ENCODE measurements at regions not wholly inside any gene's neighbourhood (a gene's known extent, or its start where the extent isn't known, plus 50 kb on each side); places are given as distances from the start of the nearest gene placed in this dataset.

GRCh38 chr18:27699137-27699536 lies 477.8 kb downstream of the CDH2 start:
- in situ Hi-C loops (cut with HindIII; ENCODE audit: low sequenced_read_pairs) = no loop called here

GRCh38 chr18:27696148-27696547 lies 480.8 kb downstream of the CDH2 start:
- in situ Hi-C loops (cut with HindIII; ENCODE audit: low sequenced_read_pairs) = no loop called here

DNA sequence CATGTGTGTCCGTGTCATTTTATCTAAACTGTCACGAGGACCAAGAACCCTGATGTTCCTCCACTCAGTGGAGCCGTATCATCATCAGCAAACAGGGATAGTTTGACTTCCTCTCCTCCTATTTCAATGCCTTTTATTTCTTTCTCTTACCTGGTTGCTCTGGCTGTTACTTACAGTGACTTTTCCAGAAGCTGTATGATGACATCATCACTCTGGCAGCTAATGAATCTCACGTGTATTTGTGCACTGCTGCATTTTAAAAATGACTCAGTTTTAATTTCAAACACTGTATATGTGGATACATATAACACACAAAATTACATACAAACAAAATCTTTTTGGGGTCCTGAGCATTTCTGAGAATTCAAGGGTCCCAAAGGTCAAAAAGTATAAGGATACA lies 481.4 kb downstream of the CDH2 start:
- in situ Hi-C loops (cut with HindIII; ENCODE audit: low sequenced_read_pairs) = no loop called here

DNA sequence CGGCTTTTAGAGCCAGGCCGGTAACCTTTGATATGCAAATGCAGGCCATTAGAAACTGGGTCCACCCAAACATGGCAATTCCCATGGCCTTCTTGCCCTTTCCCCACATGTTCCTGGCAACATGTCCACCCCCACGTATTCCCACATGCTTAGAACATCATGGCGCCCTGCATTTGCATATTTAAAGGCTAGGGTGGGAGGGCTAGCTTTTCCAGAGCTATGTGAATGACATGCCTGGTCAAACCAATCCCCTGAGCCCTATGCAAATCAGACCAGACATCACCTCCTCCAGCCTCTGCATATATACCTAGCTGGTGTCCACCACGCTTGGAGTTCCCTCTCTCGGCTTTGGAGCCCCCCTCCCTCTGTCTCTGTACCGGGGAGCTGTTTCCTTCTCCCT lies 481.9 kb downstream of the CDH2 start:
- in situ Hi-C loops (cut with HindIII; ENCODE audit: low sequenced_read_pairs) = no loop called here

DNA sequence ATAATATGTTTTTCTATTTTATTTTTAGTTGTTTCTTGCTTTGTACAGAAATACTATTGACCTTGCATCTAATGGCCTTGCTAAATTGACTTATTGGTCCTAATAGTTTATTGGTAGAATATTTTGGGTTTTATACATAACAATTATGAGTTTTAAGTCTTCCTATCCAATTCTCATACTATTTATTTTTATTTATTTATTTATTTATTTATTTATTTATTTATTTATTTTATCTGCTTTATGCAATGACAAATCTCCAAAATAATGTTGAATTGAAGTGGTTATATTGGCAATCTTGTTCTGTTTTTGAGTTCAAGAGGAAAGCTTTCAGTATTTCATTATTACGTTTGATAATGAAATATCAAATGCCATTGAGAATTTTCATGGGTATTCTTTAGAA lies 488.3 kb downstream of the CDH2 start:
- in situ Hi-C loops (cut with HindIII; ENCODE audit: low sequenced_read_pairs) = no loop called here

- in situ Hi-C loops (cut with HindIII; ENCODE audit: low sequenced_read_pairs) = no loop called here
These were observed 489.5 kb downstream of the CDH2 start for GRCh38 chr18:27687351-27687979.

- in situ Hi-C loops (cut with HindIII; ENCODE audit: low sequenced_read_pairs) = no loop called here
These were observed 491.0 kb downstream of the CDH2 start for GRCh38 chr18:27685807-27686412.

GRCh38 chr18:27685091-27685490 lies 491.8 kb downstream of the CDH2 start:
- in situ Hi-C loops (cut with HindIII; ENCODE audit: low sequenced_read_pairs) = no loop called here

DNA sequence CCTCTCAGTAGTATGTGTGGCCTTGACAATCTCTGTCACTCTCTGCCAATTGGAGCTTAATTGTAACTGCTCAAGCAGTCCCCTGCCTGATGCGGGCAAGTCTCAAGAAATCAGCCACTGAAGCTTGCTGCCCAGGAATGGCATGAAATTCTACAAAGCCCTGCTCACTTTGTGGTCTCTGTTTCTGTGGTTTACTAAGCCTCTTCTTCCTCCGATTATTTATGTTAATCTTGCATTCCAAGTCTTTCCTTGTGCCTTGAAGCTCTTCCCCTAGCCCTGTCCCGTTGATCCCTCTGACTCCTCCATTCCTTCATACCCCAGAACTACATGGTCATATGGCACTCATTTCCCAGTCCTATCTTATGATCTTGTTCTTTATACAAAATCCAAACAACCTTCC lies 489.3 kb upstream of the CHST9 start:
- in situ Hi-C loops (cut with HindIII; ENCODE audit: low sequenced_read_pairs) = no loop called here

DNA sequence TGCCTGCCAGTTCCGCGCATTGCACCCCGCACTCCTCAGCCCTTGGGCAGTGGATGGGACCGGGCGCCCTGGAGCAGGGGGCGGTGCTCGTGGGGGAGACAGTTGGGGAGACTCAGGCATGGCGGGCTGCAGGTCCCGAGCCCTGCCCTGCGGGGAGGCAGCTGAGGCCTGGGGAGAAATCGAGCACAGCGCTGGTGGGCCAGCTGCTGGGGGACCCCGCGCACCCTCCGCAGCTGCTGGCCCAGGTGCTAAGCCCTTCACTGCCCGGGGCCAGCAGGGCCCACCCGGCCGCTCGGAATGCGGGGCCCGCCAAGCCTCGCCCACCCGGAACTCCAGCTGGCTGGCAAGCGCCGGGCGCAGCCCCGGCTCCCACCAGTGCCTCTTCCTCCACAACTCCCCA lies 488.8 kb upstream of the CHST9 start:
- in situ Hi-C loops (cut with HindIII; ENCODE audit: low sequenced_read_pairs) = no loop called here

DNA sequence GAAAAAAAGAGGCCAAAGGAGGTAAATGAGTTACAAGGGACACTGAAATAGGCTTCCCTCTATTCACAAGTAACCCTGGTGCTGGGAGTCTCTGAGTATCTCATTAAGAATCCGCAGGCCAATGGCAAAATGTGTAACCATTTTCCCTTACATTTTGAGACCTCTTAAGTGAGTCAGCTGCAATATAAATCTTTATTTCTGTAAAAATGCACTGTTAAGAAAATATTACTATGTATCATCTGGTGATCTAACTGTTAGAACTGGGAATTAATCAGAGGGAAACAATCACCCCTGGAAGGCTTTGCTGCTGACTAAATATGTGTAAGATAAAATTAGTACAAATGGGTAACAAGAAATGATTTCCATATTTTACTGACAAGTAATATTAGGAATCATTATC lies 483.1 kb upstream of the CHST9 start:
- in situ Hi-C loops (cut with HindIII; ENCODE audit: low sequenced_read_pairs) = no loop called here

- in situ Hi-C loops (cut with HindIII; ENCODE audit: low sequenced_read_pairs) = no loop called here
These were observed 482.0 kb upstream of the CHST9 start for GRCh38 chr18:27667064-27667463.

DNA sequence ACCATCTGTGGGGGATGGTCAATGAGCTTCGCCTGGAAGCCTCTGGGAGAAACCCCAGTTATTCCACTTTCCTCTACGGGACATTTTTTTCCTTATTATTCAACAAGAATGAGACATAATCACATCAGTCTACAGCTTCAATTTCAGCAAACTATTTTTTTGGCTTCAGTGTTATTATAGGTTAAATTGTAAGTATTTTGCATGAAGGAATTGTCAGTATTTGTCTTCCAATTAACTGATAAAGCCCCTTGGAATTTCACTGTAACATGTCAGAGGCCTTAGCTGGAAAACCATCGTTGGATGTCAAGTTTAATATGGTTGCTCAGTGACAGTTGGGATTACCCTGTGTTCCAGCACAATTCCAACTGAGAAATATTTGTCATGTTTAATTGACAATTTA lies 480.9 kb upstream of the CHST9 start:
- in situ Hi-C loops (cut with HindIII; ENCODE audit: low sequenced_read_pairs) = no loop called here

- in situ Hi-C loops (cut with HindIII; ENCODE audit: low sequenced_read_pairs) = no loop called here
These were observed 480.2 kb upstream of the CHST9 start for GRCh38 chr18:27665264-27665799.

GRCh38 chr18:27662949-27663348 lies 477.8 kb upstream of the CHST9 start:
- in situ Hi-C loops (cut with HindIII; ENCODE audit: low sequenced_read_pairs) = no loop called here

DNA sequence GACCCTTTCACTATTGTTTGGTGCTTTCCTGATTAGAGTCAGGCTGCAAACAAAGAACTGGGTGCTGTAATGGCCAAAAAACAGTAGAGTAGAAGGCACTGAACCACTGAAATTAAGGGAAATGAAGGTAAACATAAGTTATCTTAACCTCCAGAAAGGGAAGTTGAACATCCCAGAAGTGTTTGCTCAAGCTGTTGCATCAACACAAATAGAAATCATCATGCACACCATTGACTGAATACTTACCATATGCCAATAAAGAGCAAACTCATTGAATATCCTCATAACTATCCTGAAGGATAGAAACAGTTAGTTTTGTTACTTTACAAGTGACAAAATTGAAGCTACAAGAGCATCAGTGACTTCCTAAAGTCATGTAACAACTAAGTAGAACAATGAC lies 477.4 kb upstream of the CHST9 start:
- in situ Hi-C loops (cut with HindIII; ENCODE audit: low sequenced_read_pairs) = no loop called here

- in situ Hi-C loops (cut with HindIII; ENCODE audit: low sequenced_read_pairs) = no loop called here
These were observed 476.4 kb upstream of the CHST9 start for GRCh38 chr18:27661320-27662018.

DNA sequence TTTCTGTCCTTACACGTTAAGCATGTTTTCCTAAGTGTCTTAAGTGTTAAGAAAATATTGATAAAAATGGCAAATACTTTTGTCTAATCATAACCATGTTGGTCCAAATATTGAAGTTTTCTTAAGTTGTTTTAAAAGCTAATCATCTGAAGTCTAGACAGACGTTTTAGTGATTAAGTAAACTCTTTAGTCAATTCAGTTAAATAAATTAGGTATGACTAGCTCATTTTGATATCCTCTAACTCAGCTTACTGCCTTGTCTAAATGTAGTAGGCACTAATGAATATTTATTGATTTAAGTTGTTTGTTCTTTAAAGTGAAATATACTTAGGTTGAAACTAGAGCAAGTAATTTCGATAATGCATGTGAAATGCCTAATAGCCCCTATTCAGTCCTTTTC lies 471.8 kb upstream of the CHST9 start:
- in situ Hi-C loops (cut with HindIII; ENCODE audit: low sequenced_read_pairs) = no loop called here

DNA sequence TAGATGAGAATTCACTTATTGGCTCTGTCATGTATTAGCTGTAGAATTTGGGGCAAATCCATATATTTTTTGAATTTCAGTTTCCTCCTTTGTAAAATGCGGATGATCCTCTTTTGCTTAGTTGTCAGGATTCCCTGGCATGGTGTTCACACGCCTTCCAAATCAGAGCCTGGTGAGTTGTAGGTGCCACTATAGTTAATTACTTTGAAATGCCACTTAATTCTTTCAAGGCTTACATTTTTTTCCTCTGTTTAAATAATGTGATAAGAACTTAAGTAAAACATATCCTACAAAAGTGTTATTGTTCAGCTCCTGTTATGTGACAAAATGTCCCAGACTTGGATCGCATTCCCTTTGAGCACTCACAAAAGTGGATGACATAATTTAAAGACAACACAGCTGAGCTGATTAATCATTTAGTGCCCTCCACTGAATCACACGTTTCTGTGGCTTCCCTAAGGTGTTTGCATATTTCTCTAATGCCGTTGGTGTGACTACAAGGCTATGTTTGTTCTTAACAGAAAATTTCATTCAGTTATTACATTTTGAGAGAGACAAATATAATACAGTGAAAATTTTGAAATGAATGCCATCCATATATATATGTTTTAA lies 471.2 kb upstream of the CHST9 start:
- in situ Hi-C loops (cut with HindIII; ENCODE audit: low sequenced_read_pairs) = no loop called here

- in situ Hi-C loops (cut with HindIII; ENCODE audit: low sequenced_read_pairs) = no loop called here
These were observed 468.1 kb upstream of the CHST9 start for GRCh38 chr18:27653247-27653646.

- in situ Hi-C loops (cut with HindIII; ENCODE audit: low sequenced_read_pairs) = no loop called here
These were observed 467.5 kb upstream of the CHST9 start for GRCh38 chr18:27652480-27653121.

Data from endothelial cell of hepatic sinusoid (primary cell).